ENCODE measurements at regions not wholly inside any gene's neighbourhood (a gene's known extent, or its start where the extent isn't known, plus 50 kb on each side); places are given as distances from the start of the nearest gene placed in this dataset.

DNA sequence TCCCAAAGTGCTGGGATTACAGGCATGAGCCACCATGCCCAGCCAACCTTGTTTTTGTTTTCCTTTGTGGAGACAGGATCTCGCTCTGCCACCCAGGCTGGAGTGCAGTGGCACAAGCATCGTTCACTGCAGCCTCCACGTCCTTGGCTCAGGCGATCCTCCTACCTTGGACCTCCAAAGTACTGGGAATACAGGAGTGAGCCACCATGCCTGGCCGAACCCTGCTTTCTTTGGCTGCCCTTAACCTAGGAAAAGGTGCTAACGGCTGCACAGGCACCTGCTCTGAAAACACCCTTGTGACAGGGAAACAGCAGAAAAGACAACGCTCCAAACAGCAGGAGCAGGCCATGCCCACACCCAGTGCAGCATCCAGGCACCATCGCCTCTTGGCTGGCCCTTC lies 71.9 kb downstream of the OAT start:
- Histone ChIP-seq H2AFZ (ENCODE audit: low read depth) (no peak overlapping the region), H3K27ac (no peak overlapping the region), H3K36me3 (ENCODE audit: insufficient read depth) (no peaks in the 10 kb centered on the region), H3K9ac (no peak overlapping the region), H3K27me3 (ENCODE audit: insufficient read depth, low read depth) (no peaks in the 10 kb centered on the region), H3K4me2 (no peak overlapping the region), H3K4me3 (IDR thresholded peaks at IDR 0.05; ENCODE audit: insufficient read depth, low read depth, low read length) (no peak overlapping the region), H4K20me1 (ENCODE audit: insufficient read depth) (no peaks in the 10 kb centered on the region), H3K4me1 (ENCODE audit: low read depth, poor library complexity, severe bottlenecking) (no peaks in the 10 kb centered on the region), H3K79me2 (ENCODE audit: insufficient read depth, low read depth) (no peaks in the 10 kb centered on the region)
- TF ChIP-seq, protein P1, sequence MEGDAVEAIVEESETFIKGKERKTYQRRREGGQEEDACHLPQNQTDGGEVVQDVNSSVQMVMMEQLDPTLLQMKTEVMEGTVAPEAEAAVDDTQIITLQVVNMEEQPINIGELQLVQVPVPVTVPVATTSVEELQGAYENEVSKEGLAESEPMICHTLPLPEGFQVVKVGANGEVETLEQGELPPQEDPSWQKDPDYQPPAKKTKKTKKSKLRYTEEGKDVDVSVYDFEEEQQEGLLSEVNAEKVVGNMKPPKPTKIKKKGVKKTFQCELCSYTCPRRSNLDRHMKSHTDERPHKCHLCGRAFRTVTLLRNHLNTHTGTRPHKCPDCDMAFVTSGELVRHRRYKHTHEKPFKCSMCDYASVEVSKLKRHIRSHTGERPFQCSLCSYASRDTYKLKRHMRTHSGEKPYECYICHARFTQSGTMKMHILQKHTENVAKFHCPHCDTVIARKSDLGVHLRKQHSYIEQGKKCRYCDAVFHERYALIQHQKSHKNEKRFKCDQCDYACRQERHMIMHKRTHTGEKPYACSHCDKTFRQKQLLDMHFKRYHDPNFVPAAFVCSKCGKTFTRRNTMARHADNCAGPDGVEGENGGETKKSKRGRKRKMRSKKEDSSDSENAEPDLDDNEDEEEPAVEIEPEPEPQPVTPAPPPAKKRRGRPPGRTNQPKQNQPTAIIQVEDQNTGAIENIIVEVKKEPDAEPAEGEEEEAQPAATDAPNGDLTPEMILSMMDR (conservative IDR thresholded peaks at IDR 0.05; ENCODE audit: low read depth, low read length), result no peak

DNA sequence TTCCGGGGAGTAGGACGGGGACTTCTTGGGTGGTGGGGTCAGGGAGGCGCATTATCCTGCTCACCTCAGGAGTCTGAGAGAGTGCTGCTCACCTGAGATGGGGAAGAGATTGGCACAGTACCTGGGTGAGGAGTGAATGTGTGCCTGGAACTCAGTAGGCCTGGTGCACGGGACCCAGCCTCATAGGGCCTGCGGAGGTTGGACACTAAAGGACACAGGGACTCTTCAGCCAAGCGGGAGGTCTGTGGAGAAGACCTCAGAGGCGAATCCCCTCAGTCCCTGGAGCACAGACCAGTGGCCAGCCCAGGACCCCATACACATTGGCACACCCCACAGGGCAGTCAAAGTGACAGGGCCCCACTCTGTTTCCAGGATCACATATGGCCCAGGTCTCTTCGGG lies 73.2 kb downstream of the OAT start:
- Histone ChIP-seq H3K4me3 (IDR thresholded peaks at IDR 0.05; ENCODE audit: insufficient read depth, low read depth, low read length) (no peak overlapping the region), H3K4me1 (ENCODE audit: low read depth, poor library complexity, severe bottlenecking) (no peaks in the 10 kb centered on the region), H3K27me3 (ENCODE audit: insufficient read depth, low read depth) (no peaks in the 10 kb centered on the region), H3K27ac (no peak overlapping the region), H4K20me1 (ENCODE audit: insufficient read depth) (no peaks in the 10 kb centered on the region), H3K36me3 (ENCODE audit: insufficient read depth) (no peaks in the 10 kb centered on the region), H3K9ac (no peak overlapping the region), H2AFZ (ENCODE audit: low read depth) (no peak overlapping the region), H3K79me2 (ENCODE audit: insufficient read depth, low read depth) (no peaks in the 10 kb centered on the region), H3K4me2 (no peak overlapping the region)
- TF ChIP-seq, protein P1 (conservative IDR thresholded peaks at IDR 0.05; ENCODE audit: low read depth, low read length), result no peak

DNA sequence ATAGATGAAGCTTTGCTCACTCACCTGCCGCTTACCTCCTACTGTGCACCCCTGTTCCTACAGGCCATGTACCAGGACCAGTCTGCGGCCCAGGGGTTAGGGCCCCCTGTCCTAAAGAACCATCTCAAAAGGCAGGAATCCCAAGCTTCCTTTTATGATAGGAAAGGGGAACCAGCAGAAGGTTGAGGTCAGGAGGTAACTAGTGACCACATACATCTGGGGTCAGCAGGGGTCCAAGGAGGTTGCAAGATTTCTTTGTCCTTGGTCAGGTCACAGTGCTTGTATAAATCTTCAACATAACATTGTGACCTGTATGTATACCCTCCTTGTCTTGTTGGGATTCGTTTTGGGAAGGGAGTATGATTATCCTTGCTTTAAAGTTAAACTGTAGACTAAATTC lies 73.8 kb downstream of the OAT start:
- no peaks in the 10 kb centered on the region for H3K27me3 ChIP-seq (ENCODE audit: insufficient read depth, low read depth)

DNA sequence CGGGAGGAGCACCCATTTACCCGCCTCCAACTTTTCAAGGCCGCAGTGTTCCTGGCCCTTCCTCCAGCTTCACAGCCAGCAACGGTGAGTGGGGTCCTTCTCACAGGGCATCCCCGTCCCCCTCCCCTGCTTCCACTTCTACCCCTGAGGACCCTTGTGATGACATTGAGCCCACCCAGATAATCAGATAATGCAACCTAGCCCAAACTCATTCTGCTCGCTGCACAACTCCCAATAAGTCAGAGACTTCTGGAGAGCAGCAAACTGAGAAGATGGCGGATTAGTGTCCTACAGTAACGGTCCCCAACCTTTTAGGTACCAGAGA lies 74.5 kb downstream of the OAT start:
- TF ChIP-seq, protein P1 (conservative IDR thresholded peaks at IDR 0.05; ENCODE audit: low read depth, low read length), result no peak
- no peaks in the 10 kb centered on the region for H3K36me3 ChIP-seq (ENCODE audit: insufficient read depth)
- no peaks in the 10 kb centered on the region for H3K4me1 ChIP-seq (ENCODE audit: low read depth, poor library complexity, severe bottlenecking)
- H3K27me3 ChIP-seq (ENCODE audit: insufficient read depth, low read depth), result no peaks in the 10 kb centered on the region
- no peak overlapping the region for H3K27ac ChIP-seq
- no peak overlapping the region for H2AFZ ChIP-seq (ENCODE audit: low read depth)
- H3K79me2 ChIP-seq (ENCODE audit: insufficient read depth, low read depth), result no peaks in the 10 kb centered on the region
- no peak overlapping the region for H3K4me2 ChIP-seq
- H4K20me1 ChIP-seq (ENCODE audit: insufficient read depth), result no peaks in the 10 kb centered on the region
- H3K9ac ChIP-seq, result no peak overlapping the region
- no peak overlapping the region for H3K4me3 ChIP-seq (IDR thresholded peaks at IDR 0.05; ENCODE audit: insufficient read depth, low read depth, low read length)

More for the DNA sequence above, 73.8 kb downstream of the OAT start:
- Histone ChIP-seq H3K27ac (no peak overlapping the region), H3K4me1 (ENCODE audit: low read depth, poor library complexity, severe bottlenecking) (no peaks in the 10 kb centered on the region), H4K20me1 (ENCODE audit: insufficient read depth) (no peaks in the 10 kb centered on the region), H3K79me2 (ENCODE audit: insufficient read depth, low read depth) (no peaks in the 10 kb centered on the region), H3K4me3 (IDR thresholded peaks at IDR 0.05; ENCODE audit: insufficient read depth, low read depth, low read length) (no peak overlapping the region), H3K9ac (no peak overlapping the region), H3K4me2 (no peak overlapping the region), H3K36me3 (ENCODE audit: insufficient read depth) (no peaks in the 10 kb centered on the region), H2AFZ (ENCODE audit: low read depth) (no peak overlapping the region)
- TF ChIP-seq, protein P1 (conservative IDR thresholded peaks at IDR 0.05; ENCODE audit: low read depth, low read length), result no peak

Measured in KMS-11 (cell line).